A549 (cell line): ENCODE measurements at regions not wholly inside any gene's neighbourhood (a gene's known extent, or its start where the extent isn't known, plus 50 kb on each side); places are given as distances from the start of the nearest gene placed in this dataset.

Experiments
- CBX2 ChIP-seq: fragments of 200-600 bp; sonication (generic); IDR thresholded peaks from 2 replicates; pipeline ENCODE4 v1.6.1; 2016; ENCODE audit warnings: low read depth, mild to moderate bottlenecking, borderline replicate concordance
- CEBPB ChIP-seq, 2 experiments: fragments of >200 bp in 1 of 2; sonication (Bioruptor Twin) in 1 of 2; formaldehyde crosslinking in 1 of 2; IDR thresholded peaks; 2 replicates each; pipeline ENCODE4 v1.6.1; 2012 to 2016
- ELK1 ChIP-seq: fragments of 150-350 bp; IDR thresholded peaks from 2 replicates; pipeline ENCODE4 v1.6.1; 2014; ENCODE audit warnings: low read depth, mild to moderate bottlenecking, low read length
- EP300 ChIP-seq, 2 experiments: fragments of >200 bp; sonication (Bioruptor Twin); formaldehyde crosslinking; IDR thresholded peaks; 2 replicates in 1 of 2; 3 replicates in 1 of 2; pipeline ENCODE4 v1.6.1; 2016 to 2017
- RCOR1 ChIP-seq: fragments of 150-350 bp; IDR thresholded peaks from 2 replicates; pipeline ENCODE4 v1.6.1; 2014; ENCODE audit warnings: antibody characterized with exemption, low read length, low read depth
- TF ChIP-seq, protein P1 (sequence below): fragments of >200 bp; sonication (Bioruptor Twin); formaldehyde crosslinking; IDR thresholded peaks from 3 replicates; pipeline ENCODE4 v1.5.1; 2016

DNA sequence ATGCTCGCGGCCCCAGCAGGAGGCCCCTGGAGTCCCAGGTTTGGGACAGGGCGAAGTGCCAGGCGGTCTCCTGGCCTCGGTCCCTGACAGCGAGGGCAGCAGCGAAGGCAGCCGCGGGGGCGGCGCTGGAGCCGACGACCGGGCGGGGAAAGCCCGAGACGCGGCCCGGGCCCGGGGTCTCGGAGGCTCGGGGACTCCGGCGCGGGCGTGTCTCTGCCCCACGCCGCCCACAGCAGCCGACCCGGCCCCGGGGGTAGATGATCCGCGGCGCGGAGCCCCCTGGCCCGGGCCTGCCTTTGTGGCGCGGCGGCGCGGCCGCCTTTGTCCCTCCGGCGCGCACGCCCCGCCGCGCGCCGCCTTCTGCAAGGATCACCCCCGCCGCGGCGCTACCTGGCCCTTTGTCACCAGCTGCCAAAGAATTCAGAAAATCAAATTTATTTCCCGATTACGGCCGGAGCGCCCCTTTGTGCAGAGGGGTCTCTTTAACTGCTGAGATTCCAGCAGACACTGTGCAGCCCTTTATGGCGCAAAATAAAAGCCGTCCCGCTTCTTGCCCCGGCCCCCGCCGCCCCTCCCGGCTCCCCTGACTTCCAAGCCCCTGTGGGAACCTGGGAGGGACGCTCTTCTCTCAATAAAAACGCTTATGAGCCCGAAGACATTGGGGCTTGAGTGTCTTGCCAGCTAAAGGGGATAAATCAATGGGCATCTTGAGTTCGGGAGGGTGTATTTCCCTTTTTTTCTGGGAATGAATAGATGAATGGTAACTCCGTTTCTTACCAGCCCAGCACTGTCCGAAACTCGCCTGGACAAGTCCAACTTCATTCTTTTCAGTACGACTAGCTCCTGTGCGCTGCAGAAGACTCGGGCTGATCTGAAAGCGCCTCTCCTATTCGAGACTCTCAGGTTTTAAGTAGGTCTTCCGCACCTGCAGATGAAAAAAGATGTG lies 68.4 kb downstream of the HES1 start:
- TF ChIP-seq, protein P1, sequence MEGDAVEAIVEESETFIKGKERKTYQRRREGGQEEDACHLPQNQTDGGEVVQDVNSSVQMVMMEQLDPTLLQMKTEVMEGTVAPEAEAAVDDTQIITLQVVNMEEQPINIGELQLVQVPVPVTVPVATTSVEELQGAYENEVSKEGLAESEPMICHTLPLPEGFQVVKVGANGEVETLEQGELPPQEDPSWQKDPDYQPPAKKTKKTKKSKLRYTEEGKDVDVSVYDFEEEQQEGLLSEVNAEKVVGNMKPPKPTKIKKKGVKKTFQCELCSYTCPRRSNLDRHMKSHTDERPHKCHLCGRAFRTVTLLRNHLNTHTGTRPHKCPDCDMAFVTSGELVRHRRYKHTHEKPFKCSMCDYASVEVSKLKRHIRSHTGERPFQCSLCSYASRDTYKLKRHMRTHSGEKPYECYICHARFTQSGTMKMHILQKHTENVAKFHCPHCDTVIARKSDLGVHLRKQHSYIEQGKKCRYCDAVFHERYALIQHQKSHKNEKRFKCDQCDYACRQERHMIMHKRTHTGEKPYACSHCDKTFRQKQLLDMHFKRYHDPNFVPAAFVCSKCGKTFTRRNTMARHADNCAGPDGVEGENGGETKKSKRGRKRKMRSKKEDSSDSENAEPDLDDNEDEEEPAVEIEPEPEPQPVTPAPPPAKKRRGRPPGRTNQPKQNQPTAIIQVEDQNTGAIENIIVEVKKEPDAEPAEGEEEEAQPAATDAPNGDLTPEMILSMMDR: no peak
- TF ChIP-seq RCOR1 (no peak), CBX2 (no peak), CEBPB (IDR thresholded peaks at IDR 0.05) (no peak), EP300 (IDR thresholded peaks at IDR 0.05) (no peak), ELK1 (no peak)
